ENCODE measurements at regions not wholly inside any gene's neighbourhood (a gene's known extent, or its start where the extent isn't known, plus 50 kb on each side); places are given as distances from the start of the nearest gene placed in this dataset.

GRCh38 chr7:41027428-41028115 lies 675.3 kb downstream of the INHBA start:
- H3K9me3 Mint-ChIP-seq: peaks cover 7% of the 10 kb centered on the region
- no peak for ATAC-seq (replicated peaks)
- H3K4me3 Mint-ChIP-seq: no peak overlapping the region
- H3K4me1 Mint-ChIP-seq: no peaks in the 10 kb centered on the region
- H3K27me3 Mint-ChIP-seq: no peaks in the 10 kb centered on the region
- no peak overlapping the region for H3K27ac Mint-ChIP-seq
- H3K36me3 Mint-ChIP-seq (ENCODE audit: low read depth): no peaks in the 10 kb centered on the region

GRCh38 chr7:41024126-41024525 lies 678.8 kb downstream of the INHBA start:
- no peak for ATAC-seq (replicated peaks)
- no peak overlapping the region for H3K27ac Mint-ChIP-seq
- H3K4me1 Mint-ChIP-seq: no peaks in the 10 kb centered on the region
- H3K9me3 Mint-ChIP-seq: peaks cover 6% of the 10 kb centered on the region
- H3K36me3 Mint-ChIP-seq (ENCODE audit: low read depth): no peaks in the 10 kb centered on the region
- no peaks in the 10 kb centered on the region for H3K27me3 Mint-ChIP-seq
- H3K4me3 Mint-ChIP-seq: no peak overlapping the region

GRCh38 chr7:41020056-41020455 lies 682.8 kb downstream of the INHBA start:
- H3K4me3 Mint-ChIP-seq: no peak overlapping the region
- no peak for ATAC-seq (replicated peaks)
- no peaks in the 10 kb centered on the region for H3K36me3 Mint-ChIP-seq (ENCODE audit: low read depth)
- H3K27me3 Mint-ChIP-seq: no peaks in the 10 kb centered on the region
- H3K9me3 Mint-ChIP-seq: peaks cover 14% of the 10 kb centered on the region
- no peak overlapping the region for H3K27ac Mint-ChIP-seq
- H3K4me1 Mint-ChIP-seq: no peaks in the 10 kb centered on the region

- Mint-ChIP-seq H3K4me1 (no peaks in the 10 kb centered on the region), H3K27me3 (no peaks in the 10 kb centered on the region), H3K27ac (no peak overlapping the region), H3K4me3 (no peak overlapping the region), H3K9me3 (peaks cover 14% of the 10 kb centered on the region), H3K36me3 (ENCODE audit: low read depth) (no peaks in the 10 kb centered on the region)
- ATAC-seq (replicated peaks): no peak
These were observed 689.8 kb downstream of the INHBA start for GRCh38 chr7:41013117-41013516.

- H3K4me1 Mint-ChIP-seq: no peaks in the 10 kb centered on the region
- no peaks in the 10 kb centered on the region for H3K36me3 Mint-ChIP-seq (ENCODE audit: low read depth)
- no peak overlapping the region for H3K4me3 Mint-ChIP-seq
- no peaks in the 10 kb centered on the region for H3K27me3 Mint-ChIP-seq
- H3K9me3 Mint-ChIP-seq: peaks cover 12% of the 10 kb centered on the region
- H3K27ac Mint-ChIP-seq: no peak overlapping the region
- no peak for ATAC-seq (replicated peaks)
These were observed 690.8 kb downstream of the INHBA start for GRCh38 chr7:41012041-41012440.

GRCh38 chr7:41010967-41011366 lies 691.9 kb downstream of the INHBA start:
- ATAC-seq (replicated peaks): no peak
- Mint-ChIP-seq H3K36me3 (ENCODE audit: low read depth) (no peaks in the 10 kb centered on the region), H3K4me3 (no peak overlapping the region), H3K27me3 (no peaks in the 10 kb centered on the region), H3K4me1 (no peaks in the 10 kb centered on the region), H3K9me3 (peaks cover 10% of the 10 kb centered on the region), H3K27ac (no peak overlapping the region)

- no peaks in the 10 kb centered on the region for H3K36me3 Mint-ChIP-seq (ENCODE audit: low read depth)
- no peak overlapping the region for H3K27ac Mint-ChIP-seq
- no peaks in the 10 kb centered on the region for H3K4me1 Mint-ChIP-seq
- H3K9me3 Mint-ChIP-seq: peaks cover 10% of the 10 kb centered on the region
- no peaks in the 10 kb centered on the region for H3K27me3 Mint-ChIP-seq
- H3K4me3 Mint-ChIP-seq: no peak overlapping the region
- no peak for ATAC-seq (replicated peaks)
These were observed 692.5 kb downstream of the INHBA start for GRCh38 chr7:41010418-41010817.

GRCh38 chr7:41007811-41008210 lies 695.1 kb downstream of the INHBA start:
- no peaks in the 10 kb centered on the region for H3K4me1 Mint-ChIP-seq
- H3K27me3 Mint-ChIP-seq: no peaks in the 10 kb centered on the region
- no peak overlapping the region for H3K27ac Mint-ChIP-seq
- ATAC-seq (replicated peaks): no peak
- peaks cover 7% of the 10 kb centered on the region for H3K9me3 Mint-ChIP-seq
- H3K36me3 Mint-ChIP-seq (ENCODE audit: low read depth): no peaks in the 10 kb centered on the region
- no peak overlapping the region for H3K4me3 Mint-ChIP-seq

- Mint-ChIP-seq H3K4me1 (no peaks in the 10 kb centered on the region), H3K27ac (no peak overlapping the region), H3K36me3 (ENCODE audit: low read depth) (no peaks in the 10 kb centered on the region), H3K9me3 (peaks cover 7% of the 10 kb centered on the region), H3K27me3 (no peaks in the 10 kb centered on the region), H3K4me3 (no peak overlapping the region)
- ATAC-seq (replicated peaks): no peak
These were observed 695.5 kb downstream of the INHBA start for GRCh38 chr7:41007351-41007751.

GRCh38 chr7:41006306-41006995 lies 696.4 kb downstream of the INHBA start:
- H3K36me3 Mint-ChIP-seq (ENCODE audit: low read depth): no peaks in the 10 kb centered on the region
- no peak for ATAC-seq (replicated peaks)
- H3K27ac Mint-ChIP-seq: no peak overlapping the region
- peaks cover 3% of the 10 kb centered on the region for H3K9me3 Mint-ChIP-seq
- no peaks in the 10 kb centered on the region for H3K4me1 Mint-ChIP-seq
- H3K27me3 Mint-ChIP-seq: no peaks in the 10 kb centered on the region
- H3K4me3 Mint-ChIP-seq: no peak overlapping the region

GRCh38 chr7:41005374-41005901 lies 697.5 kb downstream of the INHBA start:
- Mint-ChIP-seq H3K27ac (no peak overlapping the region), H3K36me3 (ENCODE audit: low read depth) (no peaks in the 10 kb centered on the region), H3K9me3 (peaks cover 13% of the 10 kb centered on the region), H3K4me3 (no peak overlapping the region), H3K27me3 (no peaks in the 10 kb centered on the region), H3K4me1 (no peaks in the 10 kb centered on the region)
- no peak for ATAC-seq (replicated peaks)

- H3K27ac Mint-ChIP-seq: no peak overlapping the region
- no peak overlapping the region for H3K4me3 Mint-ChIP-seq
- peaks cover 15% of the 10 kb centered on the region for H3K9me3 Mint-ChIP-seq
- no peaks in the 10 kb centered on the region for H3K27me3 Mint-ChIP-seq
- H3K4me1 Mint-ChIP-seq: no peaks in the 10 kb centered on the region
- no peaks in the 10 kb centered on the region for H3K36me3 Mint-ChIP-seq (ENCODE audit: low read depth)
- no peak for ATAC-seq (replicated peaks)
These were observed 698.9 kb downstream of the INHBA start for GRCh38 chr7:41003977-41004376.

GRCh38 chr7:41003611-41003940 lies 699.3 kb downstream of the INHBA start:
- Mint-ChIP-seq H3K9me3 (peaks cover 18% of the 10 kb centered on the region), H3K27me3 (no peaks in the 10 kb centered on the region), H3K4me1 (no peaks in the 10 kb centered on the region), H3K36me3 (ENCODE audit: low read depth) (no peaks in the 10 kb centered on the region), H3K27ac (no peak overlapping the region), H3K4me3 (no peak overlapping the region)
- no peak for ATAC-seq (replicated peaks)

GRCh38 chr7:41002741-41003610 lies 699.9 kb downstream of the INHBA start:
- no peaks in the 10 kb centered on the region for H3K27me3 Mint-ChIP-seq
- no peak overlapping the region for H3K27ac Mint-ChIP-seq
- H3K9me3 Mint-ChIP-seq: peaks cover 18% of the 10 kb centered on the region
- H3K4me3 Mint-ChIP-seq: no peak overlapping the region
- H3K4me1 Mint-ChIP-seq: no peaks in the 10 kb centered on the region
- no peak for ATAC-seq (replicated peaks)
- H3K36me3 Mint-ChIP-seq (ENCODE audit: low read depth): no peaks in the 10 kb centered on the region

- H3K27ac Mint-ChIP-seq: no peak overlapping the region
- H3K9me3 Mint-ChIP-seq: peaks cover 21% of the 10 kb centered on the region
- ATAC-seq (replicated peaks): no peak
- H3K27me3 Mint-ChIP-seq: no peaks in the 10 kb centered on the region
- no peaks in the 10 kb centered on the region for H3K36me3 Mint-ChIP-seq (ENCODE audit: low read depth)
- no peak overlapping the region for H3K4me3 Mint-ChIP-seq
- H3K4me1 Mint-ChIP-seq: no peaks in the 10 kb centered on the region
These were observed 702.8 kb downstream of the INHBA start for GRCh38 chr7:41000042-41000441.
